ENCODE measurements at regions not wholly inside any gene's neighbourhood (a gene's known extent, or its start where the extent isn't known, plus 50 kb on each side); places are given as distances from the start of the nearest gene placed in this dataset.

- no peaks in the 10 kb centered on the region for H3K36me3 Mint-ChIP-seq (ENCODE audit: low read depth)
- no peak overlapping the region for H3K27ac Mint-ChIP-seq
- no peaks in the 10 kb centered on the region for H3K4me1 Mint-ChIP-seq (ENCODE audit: low read depth)
- H3K27me3 Mint-ChIP-seq, result no peaks in the 10 kb centered on the region
- intact Hi-C loops (cut with micrococcal nuclease), result no loop called here
- no peak overlapping the region for H3K4me3 Mint-ChIP-seq
- H3K9me3 Mint-ChIP-seq, result no peaks in the 10 kb centered on the region
Observed at GRCh38 chr13:74032325-74032724, 101.9 kb downstream of the KLF12 start.

- Mint-ChIP-seq H3K27me3 (no peaks in the 10 kb centered on the region), H3K27ac (no peak overlapping the region), H3K9me3 (peaks cover 16% of the 10 kb centered on the region), H3K36me3 (ENCODE audit: low read depth) (no peaks in the 10 kb centered on the region), H3K4me1 (ENCODE audit: low read depth) (no peaks in the 10 kb centered on the region), H3K4me3 (no peak overlapping the region)
- intact Hi-C loops (cut with micrococcal nuclease), result no loop called here
Observed at GRCh38 chr13:74027161-74027779, 106.9 kb downstream of the KLF12 start.

GRCh38 chr13:74026753-74027152, 107.5 kb downstream of the KLF12 start:
- intact Hi-C loops (cut with micrococcal nuclease), result no loop called here
- H3K36me3 Mint-ChIP-seq (ENCODE audit: low read depth), result no peaks in the 10 kb centered on the region
- H3K4me3 Mint-ChIP-seq, result no peak overlapping the region
- H3K4me1 Mint-ChIP-seq (ENCODE audit: low read depth), result no peaks in the 10 kb centered on the region
- H3K27ac Mint-ChIP-seq, result no peak overlapping the region
- peaks cover 16% of the 10 kb centered on the region for H3K9me3 Mint-ChIP-seq
- no peaks in the 10 kb centered on the region for H3K27me3 Mint-ChIP-seq

DNA sequence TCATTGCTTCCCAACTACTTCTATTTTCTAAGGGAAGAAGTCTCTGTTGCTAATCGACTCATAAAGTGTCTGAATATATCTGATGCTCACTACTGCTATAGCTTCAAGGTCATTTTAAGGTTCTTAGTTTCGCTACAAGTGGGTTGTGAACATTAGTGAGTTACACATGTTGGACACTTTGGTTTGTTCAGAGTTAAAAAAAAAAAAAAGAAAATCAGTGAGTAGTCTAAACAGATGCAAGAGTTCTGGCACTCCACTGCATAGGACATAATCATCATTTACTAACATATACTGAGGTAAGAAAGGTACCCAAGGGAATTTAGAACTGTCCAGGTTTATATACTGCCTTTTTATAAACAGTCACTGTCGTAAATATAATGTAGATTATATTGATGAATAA, 108.8 kb downstream of the KLF12 start:
- intact Hi-C loops (cut with micrococcal nuclease), result no loop called here
- Mint-ChIP-seq H3K4me3 (no peak overlapping the region), H3K36me3 (ENCODE audit: low read depth) (no peaks in the 10 kb centered on the region), H3K27me3 (no peaks in the 10 kb centered on the region), H3K9me3 (peaks cover 30% of the 10 kb centered on the region), H3K27ac (no peak overlapping the region), H3K4me1 (ENCODE audit: low read depth) (no peaks in the 10 kb centered on the region)

GRCh38 chr13:74024856-74025255, 109.3 kb downstream of the KLF12 start:
- H3K4me1 Mint-ChIP-seq (ENCODE audit: low read depth), result no peaks in the 10 kb centered on the region
- intact Hi-C loops (cut with micrococcal nuclease), result no loop called here

GRCh38 chr13:74024314-74024713, 109.9 kb downstream of the KLF12 start:
- intact Hi-C loops (cut with micrococcal nuclease), result no loop called here
- H3K27ac Mint-ChIP-seq, result no peak overlapping the region
- H3K4me3 Mint-ChIP-seq, result no peak overlapping the region
- peaks cover 35% of the 10 kb centered on the region for H3K9me3 Mint-ChIP-seq
- H3K36me3 Mint-ChIP-seq (ENCODE audit: low read depth), result no peaks in the 10 kb centered on the region
- no peaks in the 10 kb centered on the region for H3K27me3 Mint-ChIP-seq
- no peaks in the 10 kb centered on the region for H3K4me1 Mint-ChIP-seq (ENCODE audit: low read depth)

More at GRCh38 chr13:74024856-74025255, 109.3 kb downstream of the KLF12 start:
- Mint-ChIP-seq H3K4me3 (no peak overlapping the region), H3K36me3 (ENCODE audit: low read depth) (no peaks in the 10 kb centered on the region), H3K9me3 (peaks cover 35% of the 10 kb centered on the region), H3K27ac (no peak overlapping the region), H3K27me3 (no peaks in the 10 kb centered on the region)

- H3K27me3 Mint-ChIP-seq, result no peaks in the 10 kb centered on the region
- peaks cover 35% of the 10 kb centered on the region for H3K9me3 Mint-ChIP-seq
- intact Hi-C loops (cut with micrococcal nuclease), result no loop called here
- H3K4me3 Mint-ChIP-seq, result no peak overlapping the region
- no peaks in the 10 kb centered on the region for H3K36me3 Mint-ChIP-seq (ENCODE audit: low read depth)
- H3K4me1 Mint-ChIP-seq (ENCODE audit: low read depth), result no peaks in the 10 kb centered on the region
- no peak overlapping the region for H3K27ac Mint-ChIP-seq
Observed at GRCh38 chr13:74023484-74023883, 110.7 kb downstream of the KLF12 start.

- Mint-ChIP-seq H3K4me3 (no peak overlapping the region), H3K4me1 (ENCODE audit: low read depth) (no peaks in the 10 kb centered on the region), H3K36me3 (ENCODE audit: low read depth) (no peaks in the 10 kb centered on the region), H3K27ac (no peak overlapping the region), H3K27me3 (no peaks in the 10 kb centered on the region), H3K9me3 (peaks cover 35% of the 10 kb centered on the region)
- intact Hi-C loops (cut with micrococcal nuclease), result no loop called here
Observed at GRCh38 chr13:74021505-74021904, 112.7 kb downstream of the KLF12 start.

GRCh38 chr13:74018062-74018431, 116.2 kb downstream of the KLF12 start:
- no peak overlapping the region for H3K27ac Mint-ChIP-seq
- H3K36me3 Mint-ChIP-seq (ENCODE audit: low read depth), result no peaks in the 10 kb centered on the region
- intact Hi-C loops (cut with micrococcal nuclease), result no loop called here
- H3K4me1 Mint-ChIP-seq (ENCODE audit: low read depth), result no peaks in the 10 kb centered on the region
- peaks cover 26% of the 10 kb centered on the region for H3K9me3 Mint-ChIP-seq
- H3K4me3 Mint-ChIP-seq, result no peak overlapping the region
- H3K27me3 Mint-ChIP-seq, result no peaks in the 10 kb centered on the region

DNA sequence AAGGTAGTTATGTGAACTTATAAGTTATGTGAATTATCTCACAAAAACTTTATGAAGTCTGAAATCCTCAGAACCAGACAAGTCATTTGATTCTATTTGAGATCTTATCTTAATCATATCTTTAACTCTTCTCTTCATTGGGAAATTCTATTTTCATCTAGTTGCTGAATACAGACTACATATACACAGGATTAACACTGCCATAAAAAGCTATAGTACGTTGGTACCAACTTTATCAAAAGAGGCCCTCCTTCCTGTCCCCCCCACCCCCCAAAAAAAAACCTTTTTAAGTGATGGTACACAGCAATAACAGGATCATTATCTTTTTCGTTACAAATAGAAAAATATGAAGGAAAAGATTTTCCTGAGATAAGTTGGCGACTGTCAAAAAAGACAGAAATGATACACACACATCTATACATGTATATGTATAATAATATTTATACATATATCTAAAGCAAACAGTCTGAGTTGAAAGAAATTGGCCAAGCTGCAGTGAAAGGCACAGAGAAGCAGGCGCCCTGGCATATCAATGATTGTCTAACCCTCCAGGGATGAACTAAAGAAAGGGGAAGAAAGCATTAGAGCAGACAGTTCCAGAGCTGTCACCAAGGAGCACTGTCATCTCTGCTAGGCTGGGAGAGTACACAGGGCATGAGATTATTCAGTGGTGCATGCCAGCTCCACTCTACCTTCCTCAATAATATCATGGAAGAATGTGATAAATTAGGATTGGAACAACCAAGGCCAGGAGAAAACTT, 116.7 kb downstream of the KLF12 start:
- Mint-ChIP-seq H3K4me1 (ENCODE audit: low read depth) (no peaks in the 10 kb centered on the region), H3K36me3 (ENCODE audit: low read depth) (no peaks in the 10 kb centered on the region), H3K27ac (no peak overlapping the region), H3K27me3 (no peaks in the 10 kb centered on the region), H3K4me3 (no peak overlapping the region), H3K9me3 (peaks cover 21% of the 10 kb centered on the region)
- intact Hi-C loops (cut with micrococcal nuclease), result no loop called here

DNA sequence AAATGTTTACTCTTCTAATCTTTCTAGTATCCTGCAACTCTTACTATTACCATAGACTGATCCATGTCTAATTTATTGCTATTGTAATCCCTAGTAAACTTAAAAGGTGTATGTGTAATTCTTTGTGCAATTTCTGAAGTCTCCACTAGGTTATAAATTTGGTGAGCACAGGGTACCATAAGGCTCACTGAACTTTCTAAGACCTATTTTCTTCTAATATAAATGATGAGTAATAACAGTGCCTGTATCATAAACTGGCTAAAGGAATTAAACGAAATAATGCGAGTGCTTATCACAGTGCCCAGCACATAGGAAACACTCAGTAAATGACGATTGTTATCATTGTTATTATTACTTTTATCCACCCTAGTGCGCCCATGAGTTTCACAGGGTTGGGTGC, 119.1 kb downstream of the KLF12 start:
- Mint-ChIP-seq H3K9me3 (peaks cover 2% of the 10 kb centered on the region), H3K36me3 (ENCODE audit: low read depth) (no peaks in the 10 kb centered on the region), H3K4me3 (no peak overlapping the region), H3K4me1 (ENCODE audit: low read depth) (no peaks in the 10 kb centered on the region), H3K27ac (no peak overlapping the region), H3K27me3 (no peaks in the 10 kb centered on the region)
- intact Hi-C loops (cut with micrococcal nuclease), result no loop called here

GRCh38 chr13:74009100-74009668, 125.0 kb downstream of the KLF12 start:
- H3K4me1 Mint-ChIP-seq (ENCODE audit: low read depth), result no peaks in the 10 kb centered on the region
- intact Hi-C loops (cut with micrococcal nuclease), result no loop called here
- no peak overlapping the region for H3K4me3 Mint-ChIP-seq
- no peaks in the 10 kb centered on the region for H3K9me3 Mint-ChIP-seq
- no peaks in the 10 kb centered on the region for H3K27me3 Mint-ChIP-seq
- no peak overlapping the region for H3K27ac Mint-ChIP-seq
- H3K36me3 Mint-ChIP-seq (ENCODE audit: low read depth), result no peaks in the 10 kb centered on the region

DNA sequence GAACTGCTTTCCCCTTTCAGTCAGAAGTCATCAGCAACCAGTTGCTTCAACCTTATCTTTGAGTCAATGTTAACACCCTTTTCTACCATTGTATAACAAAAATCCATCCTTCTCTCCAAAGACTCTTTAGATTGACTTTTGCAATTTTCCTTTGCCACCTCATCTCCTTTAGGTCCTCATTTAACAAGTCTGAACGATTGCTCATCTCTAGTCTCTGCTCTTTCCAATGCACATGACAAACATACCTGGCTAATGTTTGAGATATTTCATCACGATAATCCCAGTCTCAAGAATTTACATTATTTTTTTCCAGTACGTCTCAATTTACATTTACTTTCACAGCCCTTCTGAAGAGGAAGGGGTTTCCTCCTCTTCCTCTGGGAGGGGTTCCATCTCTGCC, 127.5 kb downstream of the KLF12 start:
- Mint-ChIP-seq H3K4me3 (no peak overlapping the region), H3K9me3 (no peaks in the 10 kb centered on the region), H3K36me3 (ENCODE audit: low read depth) (no peaks in the 10 kb centered on the region), H3K27ac (no peak overlapping the region), H3K4me1 (ENCODE audit: low read depth) (no peaks in the 10 kb centered on the region), H3K27me3 (no peaks in the 10 kb centered on the region)
- intact Hi-C loops (cut with micrococcal nuclease), result no loop called here

GRCh38 chr13:74005320-74006157, 128.7 kb downstream of the KLF12 start:
- Mint-ChIP-seq H3K4me1 (ENCODE audit: low read depth) (no peaks in the 10 kb centered on the region), H3K9me3 (no peaks in the 10 kb centered on the region), H3K4me3 (no peak overlapping the region), H3K36me3 (ENCODE audit: low read depth) (no peaks in the 10 kb centered on the region), H3K27ac (no peak overlapping the region), H3K27me3 (no peaks in the 10 kb centered on the region)
- intact Hi-C loops (cut with micrococcal nuclease), result no loop called here

Data from dendritic cell treated with granulocyte-macrophage colony-stimulating factor and Interleukin-4, amounts not matched to agents 40 ng/mL and 50 ng/mL, for 4 days (primary cell).